Esophagus (tissue), 2 donors: ENCODE measurements at regions not wholly inside any gene's neighbourhood (a gene's known extent, or its start where the extent isn't known, plus 50 kb on each side); places are given as distances from the start of the nearest gene placed in this dataset.

Experiments used
- H3K27ac ChIP-seq, 2 donors: one replicate each; pipeline ENCODE4 v1.5.1; 2013; ENCODE audit warnings: low read depth in 2 of 2, mild to moderate bottlenecking in 2 of 2, inconsistent platforms in 1 of 2, low read length in 1 of 2, moderate library complexity in 1 of 2
- H3K27me3 ChIP-seq, 2 donors: one replicate each; pipeline ENCODE4 v1.6.1; 2013; ENCODE audit warnings: low read length in 2 of 2, control low read depth in 1 of 2, mild to moderate bottlenecking in 1 of 2; ENCODE audit not compliant: insufficient read depth in 2 of 2, control insufficient read depth in 1 of 2
- H3K36me3 ChIP-seq, 2 donors: one replicate each; pipeline ENCODE4 v1.6.1; 2013; ENCODE audit warnings: low read length in 1 of 2; ENCODE audit not compliant: control insufficient read depth in 2 of 2, insufficient read depth in 2 of 2
- H3K4me1 ChIP-seq, 2 donors: one replicate each; pipeline ENCODE4 v1.6.1; 2013; ENCODE audit warnings: low read length in 1 of 2; ENCODE audit not compliant: control insufficient read depth in 2 of 2, insufficient read depth in 2 of 2
- H3K4me3 ChIP-seq, 2 donors: one replicate each; pipeline ENCODE4 v1.5.1; 2013; ENCODE audit warnings: low read length in 2 of 2, mild to moderate bottlenecking in 2 of 2, low read depth in 1 of 2, moderate library complexity in 1 of 2
- H3K9me3 ChIP-seq, 2 donors: one replicate each; pipeline ENCODE4 v1.6.1; 2013; ENCODE audit warnings: mild to moderate bottlenecking in 2 of 2, low read depth in 1 of 2, low read length in 1 of 2, moderate library complexity in 1 of 2; ENCODE audit not compliant: control insufficient read depth in 2 of 2, insufficient read depth in 1 of 2
- WGBS, 2 donors: extraction: QIAGEN DNeasy Blood & Tissue Kit; methylation state at CpG; one replicate each; pipeline ENCODE4 v1.1.7; 2013; 5-methylcytosine and 5-hydroxymethylcytosine counted together
- donor health status: healthy with polysubstance abuse.
- donor health status: Bipolar disorder and iron deficiency.

DNA sequence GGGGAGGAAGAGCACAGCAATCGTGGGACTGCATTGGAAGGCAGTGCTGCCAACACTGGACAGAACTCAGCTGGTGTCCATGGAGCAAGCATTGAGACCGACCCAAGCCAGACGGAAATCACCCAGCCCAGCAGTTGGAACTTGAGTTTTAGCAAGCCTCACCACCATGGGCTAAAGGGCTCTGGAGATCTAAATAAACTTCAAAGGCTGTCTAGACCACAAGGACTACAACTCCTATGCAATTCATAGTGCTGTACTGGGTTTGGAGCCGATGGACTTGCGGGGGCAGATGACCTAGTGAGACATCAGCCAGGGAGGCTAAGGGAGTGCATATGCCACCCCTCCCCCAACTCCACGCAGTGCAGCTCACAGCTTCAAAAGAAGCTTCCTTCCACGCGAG is 243.6 kb upstream of the SLC39A10 start:
- Histone ChIP-seq H3K27ac (no peak overlapping the region), H3K4me3 (no peak overlapping the region), H3K4me1 (no peaks in the 10 kb centered on the region), H3K36me3 (no peaks in the 10 kb centered on the region), H3K27me3 (no peaks in the 10 kb centered on the region), H3K9me3 (no peaks in the 10 kb centered on the region)
- WGBS, 2 donors, result 66 to 77% methylated on average over 8 of the region's 8 CpGs

DNA sequence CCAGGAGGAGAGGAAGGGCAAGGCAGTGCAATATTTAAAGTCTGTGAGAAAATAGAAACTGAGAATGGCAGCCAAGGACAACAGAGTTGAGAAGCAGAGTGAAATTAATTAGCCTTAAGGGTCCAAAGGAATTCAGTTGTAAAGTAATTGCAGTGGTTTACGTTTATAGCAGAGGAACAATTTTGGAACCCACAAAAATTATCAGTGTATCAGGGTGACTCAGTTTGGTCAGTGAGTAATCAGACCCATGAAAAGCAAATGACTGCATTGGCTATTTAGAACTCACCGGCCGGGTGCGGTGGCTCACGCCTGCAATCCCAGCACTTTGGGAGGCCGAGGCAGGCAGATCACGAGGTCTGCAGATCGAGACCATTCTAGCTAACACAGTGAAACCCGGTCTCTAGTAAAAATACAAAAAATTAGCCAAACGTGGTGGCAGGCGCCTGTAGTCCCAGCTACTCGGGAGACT is 245.8 kb upstream of the SLC39A10 start:
- H3K27me3 ChIP-seq, result no peaks in the 10 kb centered on the region
- no peak overlapping the region for H3K4me3 ChIP-seq
- H3K27ac ChIP-seq, result no peak overlapping the region
- 82 to 92% methylated on average over 12 of the region's 12 CpGs for WGBS, 2 donors
- no peaks in the 10 kb centered on the region for H3K4me1 ChIP-seq
- H3K9me3 ChIP-seq, result no peaks in the 10 kb centered on the region
- H3K36me3 ChIP-seq, result no peaks in the 10 kb centered on the region

- H3K36me3 ChIP-seq, result no peaks in the 10 kb centered on the region
- WGBS, 2 donors, result 74% methylated on average over 2 of the region's 2 CpGs
Observed at GRCh38 chr2:195410074-195410671, 246.9 kb upstream of the SLC39A10 start.

DNA sequence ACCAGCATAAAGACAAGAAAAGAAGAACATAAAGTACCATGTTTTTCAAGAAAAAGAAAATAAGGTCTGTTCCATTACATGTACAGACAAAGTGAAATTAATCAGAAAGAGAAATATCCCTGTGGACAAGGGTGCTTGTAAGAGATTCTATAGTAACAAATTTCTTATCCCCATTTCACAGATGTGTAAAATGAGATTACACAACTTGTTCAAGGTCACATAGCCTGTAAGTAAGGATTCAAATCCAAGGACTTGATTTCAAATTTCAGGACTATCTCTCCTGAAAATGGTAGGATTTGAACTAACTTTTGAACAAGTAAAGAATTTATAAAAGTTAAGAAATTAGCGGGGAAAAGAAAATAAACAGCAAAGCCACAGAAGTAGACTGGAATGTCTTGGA is 248.2 kb upstream of the SLC39A10 start:
- Histone ChIP-seq H3K36me3 (no peaks in the 10 kb centered on the region), H3K9me3 (no peaks in the 10 kb centered on the region), H3K27ac (no peak overlapping the region), H3K4me3 (no peak overlapping the region), H3K4me1 (no peaks in the 10 kb centered on the region), H3K27me3 (no peaks in the 10 kb centered on the region)
- WGBS, 2 donors, result 91 to 95% methylated on average over 1 of the region's 1 CpG

More at GRCh38 chr2:195410074-195410671, 246.9 kb upstream of the SLC39A10 start:
- no peak overlapping the region for H3K27ac ChIP-seq
- no peaks in the 10 kb centered on the region for H3K9me3 ChIP-seq
- H3K4me3 ChIP-seq, result no peak overlapping the region
- no peaks in the 10 kb centered on the region for H3K4me1 ChIP-seq
- no peaks in the 10 kb centered on the region for H3K27me3 ChIP-seq

GRCh38 chr2:195408196-195408595 is 248.8 kb upstream of the SLC39A10 start:
- Histone ChIP-seq H3K4me1 (no peaks in the 10 kb centered on the region), H3K27ac (no peak overlapping the region), H3K4me3 (no peak overlapping the region), H3K36me3 (no peaks in the 10 kb centered on the region), H3K9me3 (no peaks in the 10 kb centered on the region), H3K27me3 (no peaks in the 10 kb centered on the region)
- 72 to 77% methylated on average over 3 of the region's 3 CpGs for WGBS, 2 donors

- Histone ChIP-seq H3K9me3 (no peaks in the 10 kb centered on the region), H3K27me3 (no peaks in the 10 kb centered on the region), H3K27ac (no peak overlapping the region), H3K4me3 (no peak overlapping the region), H3K36me3 (no peaks in the 10 kb centered on the region), H3K4me1 (no peaks in the 10 kb centered on the region)
- WGBS, 2 donors, result 80 to 82% methylated on average over 3 of the region's 3 CpGs
Observed at GRCh38 chr2:195407783-195408182, 249.2 kb upstream of the SLC39A10 start.

- no peaks in the 10 kb centered on the region for H3K27me3 ChIP-seq
- H3K9me3 ChIP-seq, result no peaks in the 10 kb centered on the region
- 80 to 84% methylated on average over 13 of the region's 13 CpGs for WGBS, 2 donors
- H3K4me3 ChIP-seq, result no peak overlapping the region
- no peak overlapping the region for H3K27ac ChIP-seq
- H3K36me3 ChIP-seq, result no peaks in the 10 kb centered on the region
- H3K4me1 ChIP-seq, result no peaks in the 10 kb centered on the region
Observed at GRCh38 chr2:195406886-195407603, 250.0 kb upstream of the SLC39A10 start.

DNA sequence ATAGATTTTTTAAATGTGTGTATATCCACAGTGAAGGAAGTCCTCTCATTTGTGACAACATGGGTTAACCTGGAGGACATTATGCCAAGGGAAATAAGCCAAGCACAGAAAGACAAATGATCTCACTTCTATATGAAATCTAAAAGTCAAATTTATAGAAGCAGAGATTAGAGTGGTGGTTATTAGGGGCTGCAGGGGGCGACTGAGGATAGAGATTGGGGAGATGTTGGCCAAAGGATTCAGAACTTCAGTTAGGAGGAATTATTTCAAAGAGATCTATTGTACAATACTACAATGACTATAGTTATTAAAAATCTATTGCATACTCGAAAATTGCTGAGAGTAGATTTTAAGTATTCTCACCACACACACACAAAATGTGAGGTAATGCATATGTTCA is 252.4 kb upstream of the SLC39A10 start:
- Histone ChIP-seq H3K27me3 (no peaks in the 10 kb centered on the region), H3K4me1 (no peaks in the 10 kb centered on the region), H3K9me3 (no peaks in the 10 kb centered on the region), H3K36me3 (no peaks in the 10 kb centered on the region), H3K27ac (no peak overlapping the region), H3K4me3 (no peak overlapping the region)
- WGBS, 2 donors, result 54 to 66% methylated on average over 2 of the region's 2 CpGs

GRCh38 chr2:195396479-195396878 is 260.5 kb upstream of the SLC39A10 start:
- Histone ChIP-seq H3K9me3 (no peaks in the 10 kb centered on the region), H3K4me1 (no peaks in the 10 kb centered on the region), H3K27ac (no peak overlapping the region), H3K36me3 (no peaks in the 10 kb centered on the region), H3K4me3 (no peak overlapping the region), H3K27me3 (no peaks in the 10 kb centered on the region)
- WGBS, 2 donors, result 76 to 82% methylated on average over 2 of the region's 2 CpGs

DNA sequence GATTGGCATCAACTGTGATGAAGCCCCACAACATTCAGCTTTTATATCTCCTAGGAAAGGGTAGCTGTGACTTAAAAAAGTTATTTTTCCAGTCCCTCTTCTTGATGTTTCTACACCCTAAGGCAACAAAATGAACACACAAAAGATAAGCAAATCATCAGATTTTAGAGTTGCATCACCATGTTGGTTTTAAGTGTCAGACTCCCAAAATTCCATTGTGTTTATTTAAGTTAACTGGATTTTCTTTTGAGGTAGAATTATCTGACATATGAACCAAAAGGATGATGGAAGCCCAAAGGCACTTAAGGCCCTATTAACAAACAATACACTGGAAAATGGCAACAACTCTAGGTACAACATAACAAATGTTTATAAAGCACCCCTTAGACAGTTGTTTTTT is 261.7 kb upstream of the SLC39A10 start:
- Histone ChIP-seq H3K27me3 (no peaks in the 10 kb centered on the region), H3K9me3 (no peaks in the 10 kb centered on the region), H3K4me1 (no peaks in the 10 kb centered on the region), H3K4me3 (no peak overlapping the region), H3K27ac (no peak overlapping the region), H3K36me3 (no peaks in the 10 kb centered on the region)
